ENCODE measurements at regions not wholly inside any gene's neighbourhood (a gene's known extent, or its start where the extent isn't known, plus 50 kb on each side); places are given as distances from the start of the nearest gene placed in this dataset.

DNA sequence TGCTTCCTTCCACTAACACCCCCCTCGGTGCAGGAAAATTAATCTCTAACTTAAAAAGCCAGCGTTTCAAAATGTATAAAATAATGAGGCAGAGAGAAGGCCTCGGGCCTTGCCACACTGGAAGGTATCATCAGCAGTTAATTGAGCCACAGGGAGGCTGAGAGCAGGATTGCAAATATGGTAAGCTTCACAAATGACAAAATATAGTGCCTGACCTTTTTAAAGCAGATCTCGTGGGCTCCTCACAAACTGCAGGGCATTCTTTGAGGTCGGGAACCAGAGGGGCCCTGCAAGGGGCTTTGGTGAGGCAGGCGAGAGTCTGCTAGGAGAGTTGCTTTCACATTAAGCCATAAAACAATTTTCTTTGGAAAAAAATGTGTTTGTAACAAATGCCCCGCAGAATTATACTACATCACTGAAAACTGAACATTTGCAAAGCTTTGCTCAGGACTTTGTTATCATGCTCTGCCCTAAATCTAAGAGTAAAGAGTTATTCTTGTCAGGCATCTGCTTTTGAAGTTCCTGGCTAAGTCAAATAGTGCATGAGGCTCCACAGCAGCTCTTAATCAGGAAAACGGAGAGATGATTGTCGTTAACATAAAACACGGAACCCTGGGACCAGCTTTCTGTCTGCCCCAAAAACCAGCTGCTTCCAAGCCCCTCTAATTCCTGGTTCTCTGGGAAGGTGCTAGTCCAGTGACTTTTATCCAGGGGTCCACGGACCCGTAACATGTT, 61.4 kb upstream of the SYT13 start:
- H3K9me3 ChIP-seq (ENCODE audit: low read depth), result no peaks in the 10 kb centered on the region
- Mint-ChIP-seq H3K27me3 (ENCODE audit: insufficient read depth, low read depth) (peaks cover 3% of the 10 kb centered on the region), H3K9me3 (no peaks in the 10 kb centered on the region), H3K4me1 (peaks cover 61% of the 10 kb centered on the region), H3K27ac (peak overlapping the region; percentile 90), H3K4me3 (peak overlapping the region; percentile 52), H3K36me3 (no peaks in the 10 kb centered on the region)
- H3F3A ChIP-seq (ENCODE audit: low read depth), result peaks cover 15% of the 10 kb centered on the region
- no peak overlapping the region for H3K4me3 ChIP-seq
- H3K4me2 ChIP-seq, result peak overlapping the region; percentile 55
- TF ChIP-seq EZH2phosphoT487 (IDR thresholded peaks at IDR 0.05) (no peak), EZH2 (IDR thresholded peaks at IDR 0.05) (no peak)
- TF ChIP-seq, protein P1, sequence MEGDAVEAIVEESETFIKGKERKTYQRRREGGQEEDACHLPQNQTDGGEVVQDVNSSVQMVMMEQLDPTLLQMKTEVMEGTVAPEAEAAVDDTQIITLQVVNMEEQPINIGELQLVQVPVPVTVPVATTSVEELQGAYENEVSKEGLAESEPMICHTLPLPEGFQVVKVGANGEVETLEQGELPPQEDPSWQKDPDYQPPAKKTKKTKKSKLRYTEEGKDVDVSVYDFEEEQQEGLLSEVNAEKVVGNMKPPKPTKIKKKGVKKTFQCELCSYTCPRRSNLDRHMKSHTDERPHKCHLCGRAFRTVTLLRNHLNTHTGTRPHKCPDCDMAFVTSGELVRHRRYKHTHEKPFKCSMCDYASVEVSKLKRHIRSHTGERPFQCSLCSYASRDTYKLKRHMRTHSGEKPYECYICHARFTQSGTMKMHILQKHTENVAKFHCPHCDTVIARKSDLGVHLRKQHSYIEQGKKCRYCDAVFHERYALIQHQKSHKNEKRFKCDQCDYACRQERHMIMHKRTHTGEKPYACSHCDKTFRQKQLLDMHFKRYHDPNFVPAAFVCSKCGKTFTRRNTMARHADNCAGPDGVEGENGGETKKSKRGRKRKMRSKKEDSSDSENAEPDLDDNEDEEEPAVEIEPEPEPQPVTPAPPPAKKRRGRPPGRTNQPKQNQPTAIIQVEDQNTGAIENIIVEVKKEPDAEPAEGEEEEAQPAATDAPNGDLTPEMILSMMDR (IDR thresholded peaks at IDR 0.05), result no peak
- peaks cover 39% of the 10 kb centered on the region for H3K4me1 ChIP-seq
- no peak overlapping the region for H3K9ac ChIP-seq
- no peaks in the 10 kb centered on the region for H3K27me3 ChIP-seq
- H3K36me3 ChIP-seq, result no peaks in the 10 kb centered on the region
- DNase-seq (ENCODE audit: low spot score), result peak; percentile 42
- no peaks in the 10 kb centered on the region for H4K20me1 ChIP-seq (ENCODE audit: low read depth)
- no peaks in the 10 kb centered on the region for H3K79me2 ChIP-seq (ENCODE audit: low read depth)
- H2AFZ ChIP-seq (replicated peaks), result peak overlapping the region; percentile 81
- H3K27ac ChIP-seq, result no peak overlapping the region

DNA sequence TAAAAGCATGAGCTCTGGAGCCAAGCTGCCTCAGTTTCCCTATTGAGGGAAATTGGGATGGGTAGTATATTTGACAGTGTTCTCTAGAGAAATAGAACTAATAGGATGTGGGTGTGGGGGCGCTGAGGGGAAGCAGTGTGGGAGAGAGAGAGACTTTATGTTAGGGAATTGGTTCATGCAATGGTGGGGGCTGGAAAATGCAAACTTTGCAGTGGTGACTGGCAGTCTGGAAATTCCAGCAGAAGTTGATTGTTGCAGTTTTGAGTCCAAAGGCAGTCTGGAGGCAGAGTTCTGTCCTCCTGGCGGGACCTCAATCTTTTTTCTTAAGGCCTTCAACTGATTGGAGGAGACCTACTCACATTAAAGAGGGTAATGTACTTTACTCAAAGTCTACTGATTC, 59.4 kb upstream of the SYT13 start:
- no peaks in the 10 kb centered on the region for H3K36me3 Mint-ChIP-seq
- peaks cover 3% of the 10 kb centered on the region for H3K27me3 Mint-ChIP-seq (ENCODE audit: insufficient read depth, low read depth)
- H3K9me3 Mint-ChIP-seq, result no peaks in the 10 kb centered on the region
- H3K79me2 ChIP-seq (ENCODE audit: low read depth), result no peaks in the 10 kb centered on the region
- no peaks in the 10 kb centered on the region for H3K9me3 ChIP-seq (ENCODE audit: low read depth)
- no peak overlapping the region for H3K4me2 ChIP-seq
- H3K27ac Mint-ChIP-seq, result peak overlapping the region; percentile 64
- H2AFZ ChIP-seq (replicated peaks), result no peak overlapping the region
- TF ChIP-seq, protein P1 (IDR thresholded peaks at IDR 0.05), result no peak
- TF ChIP-seq EZH2 (IDR thresholded peaks at IDR 0.05) (no peak), EZH2phosphoT487 (IDR thresholded peaks at IDR 0.05) (no peak)
- peaks cover under 1% of the 10 kb centered on the region for H3F3A ChIP-seq (ENCODE audit: low read depth)
- H3K36me3 ChIP-seq, result no peaks in the 10 kb centered on the region
- no peak overlapping the region for H3K4me3 Mint-ChIP-seq
- H3K4me1 Mint-ChIP-seq, result peaks cover 73% of the 10 kb centered on the region
- peaks cover 33% of the 10 kb centered on the region for H3K4me1 ChIP-seq
- H4K20me1 ChIP-seq (ENCODE audit: low read depth), result no peaks in the 10 kb centered on the region
- no peak overlapping the region for H3K9ac ChIP-seq
- no peak overlapping the region for H3K4me3 ChIP-seq
- H3K27ac ChIP-seq, result no peak overlapping the region
- no peaks in the 10 kb centered on the region for H3K27me3 ChIP-seq
- DNase-seq (ENCODE audit: low spot score), result no peak

DNA sequence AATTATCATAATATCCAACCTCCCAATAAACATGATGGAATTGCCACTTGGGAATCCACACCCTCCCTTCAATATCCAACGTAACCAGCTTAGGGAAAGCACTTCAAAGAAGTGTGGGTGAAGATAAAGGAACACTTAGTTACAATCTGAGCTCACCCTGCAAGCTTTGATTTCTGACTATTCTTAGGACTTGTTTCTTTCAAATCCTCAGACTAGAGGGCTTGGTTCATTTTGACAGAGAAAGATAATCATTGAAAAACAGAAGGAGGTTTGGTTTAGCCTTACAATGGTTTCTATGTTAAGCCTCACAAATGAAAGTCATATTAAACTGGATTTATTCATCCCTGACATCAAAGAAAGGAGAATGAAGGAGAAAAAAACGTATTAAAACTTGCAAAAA, 57.9 kb upstream of the SYT13 start:
- Histone ChIP-seq H3K27me3 (no peaks in the 10 kb centered on the region), H3K9me3 (ENCODE audit: low read depth) (no peaks in the 10 kb centered on the region), H2AFZ (replicated peaks) (no peak overlapping the region), H3K4me3 (no peak overlapping the region), H3K79me2 (ENCODE audit: low read depth) (no peaks in the 10 kb centered on the region), H3K4me1 (peaks cover 36% of the 10 kb centered on the region), H3K9ac (no peak overlapping the region), H3K27ac (no peak overlapping the region), H3K4me2 (no peak overlapping the region), H3K36me3 (no peaks in the 10 kb centered on the region), H4K20me1 (ENCODE audit: low read depth) (no peaks in the 10 kb centered on the region), H3F3A (ENCODE audit: low read depth) (peaks cover 2% of the 10 kb centered on the region)
- DNase-seq (ENCODE audit: low spot score), result no peak
- Mint-ChIP-seq H3K4me3 (no peak overlapping the region), H3K27ac (peak overlapping the region; percentile 43), H3K27me3 (ENCODE audit: insufficient read depth, low read depth) (peaks cover 5% of the 10 kb centered on the region), H3K4me1 (peaks cover 84% of the 10 kb centered on the region), H3K9me3 (no peaks in the 10 kb centered on the region), H3K36me3 (no peaks in the 10 kb centered on the region)
- TF ChIP-seq EZH2phosphoT487 (IDR thresholded peaks at IDR 0.05), result no peak
- TF ChIP-seq, protein P1 (IDR thresholded peaks at IDR 0.05), result no peak
- no peak for TF ChIP-seq EZH2 (IDR thresholded peaks at IDR 0.05)

Measured in neural progenitor cell (in vitro differentiated cells).